DOHH2 (cell line): ENCODE measurements at regions not wholly inside any gene's neighbourhood (a gene's known extent, or its start where the extent isn't known, plus 50 kb on each side); places are given as distances from the start of the nearest gene placed in this dataset.

Experiments used
- H3F3A ChIP-seq: fragments of 200-600 bp; sonication (generic), shearing (Covaris generic); 2 replicates; pipeline ENCODE4 v1.6.0; 2016; ENCODE audit warnings: antibody characterized with exemption, mild to moderate bottlenecking; ENCODE audit not compliant: control insufficient read depth, insufficient read depth
- H3K27ac ChIP-seq: fragments of 200-600 bp; sonication (generic); 2 replicates; pipeline ENCODE4 v1.5.1; 2014; ENCODE audit warnings: low read depth, mild to moderate bottlenecking, low read length, moderate library complexity
- H3K27me3 ChIP-seq: fragments of 200-600 bp; sonication (generic); 2 replicates; pipeline ENCODE4 v1.6.1; 2014; ENCODE audit warnings: mild to moderate bottlenecking, low read length, mixed read lengths; ENCODE audit not compliant: control insufficient read depth
- H3K36me3 ChIP-seq: fragments of 200-600 bp; sonication (generic); 2 replicates; pipeline ENCODE4 v1.6.1; 2014; ENCODE audit warnings: mild to moderate bottlenecking, low read length, moderate library complexity, mixed read lengths; ENCODE audit not compliant: control insufficient read depth
- H3K4me1 ChIP-seq: fragments of 200-600 bp; sonication (generic); 2 replicates; pipeline ENCODE4 v1.6.1; 2014; ENCODE audit warnings: mild to moderate bottlenecking, low read length, mixed read lengths; ENCODE audit not compliant: control insufficient read depth
- H3K4me2 ChIP-seq: fragments of 200-600 bp; sonication (generic); 2 replicates; pipeline ENCODE4 v1.6.0; 2014; ENCODE audit warnings: mild to moderate bottlenecking, low read length, moderate library complexity
- H3K4me3 ChIP-seq: fragments of 200-600 bp; sonication (generic); 2 replicates; pipeline ENCODE4 v1.5.1; 2014; ENCODE audit warnings: mild to moderate bottlenecking, low read length, mixed read lengths
- H3K79me2 ChIP-seq: fragments of 200-600 bp; sonication (generic); 2 replicates; pipeline ENCODE4 v1.6.1; 2014; ENCODE audit warnings: mild to moderate bottlenecking, low read length, mixed read lengths; ENCODE audit not compliant: control insufficient read depth
- H3K9me2 ChIP-seq: fragments of 200-600 bp; sonication (generic); replicated peaks from 2 replicates; pipeline ENCODE4 v1.6.1; 2014; ENCODE audit warnings: mild to moderate bottlenecking, low read length, mixed read lengths; ENCODE audit not compliant: control insufficient read depth
- H3K9me3 ChIP-seq: fragments of 200-600 bp; sonication (generic); 2 replicates; pipeline ENCODE4 v1.6.1; 2014; ENCODE audit warnings: antibody characterized with exemption, low read length, mixed read lengths; ENCODE audit not compliant: control insufficient read depth, insufficient read depth
- H4K20me1 ChIP-seq: fragments of 200-600 bp; sonication (generic); 2 replicates; pipeline ENCODE4 v1.6.0; 2014; ENCODE audit warnings: low read depth, mild to moderate bottlenecking, antibody characterized with exemption, low read length, moderate library complexity; ENCODE audit not compliant: control insufficient read depth, insufficient read depth
- CTCF ChIP-seq: fragments of 200-600 bp; sonication (generic); IDR thresholded peaks from one replicate; pipeline ENCODE4 v1.5.1; 2014; ENCODE audit warnings: antibody characterized with exemption, mild to moderate bottlenecking, low read depth, low read length; ENCODE audit not compliant: poor library complexity, severe bottlenecking
- EZH2phosphoT487 ChIP-seq: fragments of 200-600 bp; sonication (generic); IDR thresholded peaks from 2 replicates; pipeline ENCODE4 v1.6.1; 2017; ENCODE audit warnings: borderline replicate concordance, mild to moderate bottlenecking, antibody characterized with exemption, low read length, moderate library complexity, mixed read lengths

GRCh38 chr20:52847029-52847660, 125.0 kb upstream of the TSHZ2 start:
- H3K4me3 ChIP-seq, result no peak overlapping the region
- H3K27me3 ChIP-seq, result no peaks in the 10 kb centered on the region
- H3K9me2 ChIP-seq, result no peaks in the 10 kb centered on the region
- no peaks in the 10 kb centered on the region for H3K79me2 ChIP-seq
- H3F3A ChIP-seq, result no peaks in the 10 kb centered on the region
- no peaks in the 10 kb centered on the region for H3K4me1 ChIP-seq
- no peak overlapping the region for H3K27ac ChIP-seq
- H4K20me1 ChIP-seq, result no peaks in the 10 kb centered on the region
- TF ChIP-seq EZH2phosphoT487 (no peak), CTCF (no peak)
- H3K4me2 ChIP-seq, result no peak overlapping the region
- H3K9me3 ChIP-seq, result no peaks in the 10 kb centered on the region
- H3K36me3 ChIP-seq, result no peaks in the 10 kb centered on the region

GRCh38 chr20:52845044-52845443, 127.1 kb upstream of the TSHZ2 start:
- Histone ChIP-seq H3K27ac (no peak overlapping the region), H3K4me3 (no peak overlapping the region), H3K27me3 (no peaks in the 10 kb centered on the region), H3K9me2 (no peaks in the 10 kb centered on the region), H3K4me1 (no peaks in the 10 kb centered on the region), H3K36me3 (no peaks in the 10 kb centered on the region), H4K20me1 (no peaks in the 10 kb centered on the region), H3K79me2 (no peaks in the 10 kb centered on the region), H3K9me3 (no peaks in the 10 kb centered on the region), H3K4me2 (no peak overlapping the region), H3F3A (no peaks in the 10 kb centered on the region)
- TF ChIP-seq CTCF (no peak), EZH2phosphoT487 (no peak)

GRCh38 chr20:52843425-52843824, 128.7 kb upstream of the TSHZ2 start:
- H4K20me1 ChIP-seq, result no peaks in the 10 kb centered on the region
- H3K4me1 ChIP-seq, result no peaks in the 10 kb centered on the region
- no peaks in the 10 kb centered on the region for H3K9me3 ChIP-seq
- no peaks in the 10 kb centered on the region for H3K79me2 ChIP-seq
- H3K27ac ChIP-seq, result no peak overlapping the region
- H3K4me3 ChIP-seq, result no peak overlapping the region
- H3K36me3 ChIP-seq, result no peaks in the 10 kb centered on the region
- no peaks in the 10 kb centered on the region for H3F3A ChIP-seq
- H3K4me2 ChIP-seq, result no peak overlapping the region
- H3K9me2 ChIP-seq, result no peaks in the 10 kb centered on the region
- TF ChIP-seq CTCF (no peak), EZH2phosphoT487 (no peak)
- H3K27me3 ChIP-seq, result no peaks in the 10 kb centered on the region
